ENCODE measurements at regions not wholly inside any gene's neighbourhood (a gene's known extent, or its start where the extent isn't known, plus 50 kb on each side); places are given as distances from the start of the nearest gene placed in this dataset.

GRCh38 chr6:164928057-164928727 is 381.2 kb downstream of the C6orf118 start:
- no peak for TF ChIP-seq EP300 (IDR thresholded peaks at IDR 0.05; ENCODE audit: borderline replicate concordance)
- no peak for TF ChIP-seq CREB1 (IDR thresholded peaks at IDR 0.05; ENCODE audit: low read depth)
- no peak for TF ChIP-seq YY1 (IDR thresholded peaks at IDR 0.05; ENCODE audit: low read depth)
- no peak for TF ChIP-seq MAX (IDR thresholded peaks at IDR 0.05)
- no peak for TF ChIP-seq REST (IDR thresholded peaks at IDR 0.05; ENCODE audit: low read depth)
- no peak for TF ChIP-seq RAD21 (IDR thresholded peaks at IDR 0.05; ENCODE audit: low read depth)
- TF ChIP-seq TEAD4 (IDR thresholded peaks at IDR 0.05) = no peak
- TF ChIP-seq EGR1 (IDR thresholded peaks at IDR 0.05) = no peak
- no peak for TF ChIP-seq USF1 (IDR thresholded peaks at IDR 0.05)
- TF ChIP-seq FOXM1 (IDR thresholded peaks at IDR 0.05; ENCODE audit: borderline replicate concordance, low read depth) = no peak
- TF ChIP-seq TCF12 (IDR thresholded peaks at IDR 0.05; ENCODE audit: low read depth) = no peak
